Endodermal cell (in vitro differentiated cells): ENCODE measurements at regions not wholly inside any gene's neighbourhood (a gene's known extent, or its start where the extent isn't known, plus 50 kb on each side); places are given as distances from the start of the nearest gene placed in this dataset.

ENCODE experiments used
- DNase-seq: peaks from one replicate; pipeline ENCODE4 v3.0.0-alpha.2; 2017
- H3K27ac ChIP-seq: 2 replicates; pipeline ENCODE4 v1.5.1; 2013; ENCODE audit warnings: mild to moderate bottlenecking, low read depth, low read length, moderate library complexity
- H3K27me3 ChIP-seq: 2 replicates; pipeline ENCODE4 v1.6.1; 2013; ENCODE audit warnings: mild to moderate bottlenecking, low read length, moderate library complexity; ENCODE audit not compliant: insufficient read depth, control insufficient read depth, poor library complexity, severe bottlenecking
- H3K36me3 ChIP-seq: 2 replicates; pipeline ENCODE4 v1.7.0; 2013; ENCODE audit warnings: mild to moderate bottlenecking, low read length, moderate library complexity; ENCODE audit not compliant: control insufficient read depth, insufficient read depth
- H3K4me1 ChIP-seq: one replicate; pipeline ENCODE4 v1.7.0; 2013; ENCODE audit warnings: low read length; ENCODE audit not compliant: control insufficient read depth, insufficient read depth
- H3K4me3 ChIP-seq: 2 replicates; pipeline ENCODE4 v1.5.1; 2013; ENCODE audit warnings: mild to moderate bottlenecking, low read length, moderate library complexity
- H3K9ac ChIP-seq: 2 replicates; pipeline ENCODE4 v1.6.1; 2013; ENCODE audit warnings: mild to moderate bottlenecking, low read length, moderate library complexity; ENCODE audit not compliant: poor library complexity, severe bottlenecking; ENCODE audit errors: extremely low read depth
- H3K9me3 ChIP-seq: 2 replicates; pipeline ENCODE4 v1.6.1; 2013; ENCODE audit warnings: mild to moderate bottlenecking, low read length, moderate library complexity; ENCODE audit not compliant: control insufficient read depth
- H3K27ac Mint-ChIP-seq: 2 replicates; pipeline ENCODE4 v1.8.0; 2020; ENCODE audit warnings: mixed read lengths
- H3K27me3 Mint-ChIP-seq: 2 replicates; pipeline ENCODE4 v1.8.0; 2021; ENCODE audit warnings: mild to moderate bottlenecking, mixed read lengths; ENCODE audit not compliant: insufficient read depth
- H3K36me3 Mint-ChIP-seq: 2 replicates; pipeline ENCODE4 v1.8.0; 2020; ENCODE audit warnings: low read depth, mixed read lengths
- H3K4me1 Mint-ChIP-seq: 2 replicates; pipeline ENCODE4 v1.8.0; 2020; ENCODE audit warnings: mixed read lengths
- H3K4me3 Mint-ChIP-seq: 2 replicates; pipeline ENCODE4 v1.8.0; 2020; ENCODE audit warnings: mild to moderate bottlenecking, moderate library complexity, mixed read lengths
- H3K9me3 Mint-ChIP-seq: 2 replicates; pipeline ENCODE4 v1.8.0; 2020; ENCODE audit warnings: mild to moderate bottlenecking, mixed read lengths
- WGBS, 2 experiments: methylation state at CpG; one replicate each; pipeline versions ENCODE4 v1.1.5 to v1.1.7; 2013; ENCODE audit warnings: missing lambda C conversion rate in 2 of 2, mixed read lengths in 1 of 2; ENCODE audit not compliant: insufficient coverage in 1 of 2, insufficient read length in 1 of 2; 5-methylcytosine and 5-hydroxymethylcytosine counted together
- TF ChIP-seq, protein P1 (sequence below): fragments of 200-600 bp; sonication (generic); conservative IDR thresholded peaks from 2 replicates; pipeline ENCODE4 v1.5.0; 2021; ENCODE audit warnings: antibody characterized with exemption, mild to moderate bottlenecking

DNA sequence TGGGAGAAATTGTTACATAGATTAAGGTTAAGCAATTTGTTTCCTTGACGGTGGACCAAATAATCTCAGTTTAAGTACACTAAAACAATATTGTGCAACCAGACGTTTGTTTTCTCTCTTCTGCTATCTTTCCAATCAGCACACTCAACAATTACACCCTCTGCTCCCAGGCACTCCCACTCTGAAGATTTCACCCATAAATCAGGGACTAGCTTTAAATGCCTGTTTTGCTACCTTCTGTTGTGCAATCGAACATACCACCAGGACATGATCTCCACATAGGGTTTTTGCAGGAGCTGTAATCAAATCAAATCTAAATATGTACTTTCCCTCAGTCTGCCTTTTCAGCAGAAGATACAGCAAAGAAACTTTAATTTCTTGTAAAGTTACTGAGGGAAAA is 405.8 kb upstream of the TLE4 start:
- no peak overlapping the region for H3K9ac ChIP-seq
- H3K4me1 ChIP-seq = no peaks in the 10 kb centered on the region
- no peak overlapping the region for H3K4me3 Mint-ChIP-seq
- H3K9me3 Mint-ChIP-seq = peaks cover 4% of the 10 kb centered on the region
- H3K9me3 ChIP-seq = no peaks in the 10 kb centered on the region
- TF ChIP-seq, protein P1, sequence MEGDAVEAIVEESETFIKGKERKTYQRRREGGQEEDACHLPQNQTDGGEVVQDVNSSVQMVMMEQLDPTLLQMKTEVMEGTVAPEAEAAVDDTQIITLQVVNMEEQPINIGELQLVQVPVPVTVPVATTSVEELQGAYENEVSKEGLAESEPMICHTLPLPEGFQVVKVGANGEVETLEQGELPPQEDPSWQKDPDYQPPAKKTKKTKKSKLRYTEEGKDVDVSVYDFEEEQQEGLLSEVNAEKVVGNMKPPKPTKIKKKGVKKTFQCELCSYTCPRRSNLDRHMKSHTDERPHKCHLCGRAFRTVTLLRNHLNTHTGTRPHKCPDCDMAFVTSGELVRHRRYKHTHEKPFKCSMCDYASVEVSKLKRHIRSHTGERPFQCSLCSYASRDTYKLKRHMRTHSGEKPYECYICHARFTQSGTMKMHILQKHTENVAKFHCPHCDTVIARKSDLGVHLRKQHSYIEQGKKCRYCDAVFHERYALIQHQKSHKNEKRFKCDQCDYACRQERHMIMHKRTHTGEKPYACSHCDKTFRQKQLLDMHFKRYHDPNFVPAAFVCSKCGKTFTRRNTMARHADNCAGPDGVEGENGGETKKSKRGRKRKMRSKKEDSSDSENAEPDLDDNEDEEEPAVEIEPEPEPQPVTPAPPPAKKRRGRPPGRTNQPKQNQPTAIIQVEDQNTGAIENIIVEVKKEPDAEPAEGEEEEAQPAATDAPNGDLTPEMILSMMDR = no peak
- H3K27me3 ChIP-seq = no peaks in the 10 kb centered on the region
- no peak for DNase-seq
- 71 to 86% methylated on average over 2 to 3 of the region's 3 CpGs for WGBS, 2 experiments
- H3K4me1 Mint-ChIP-seq = peaks cover 5% of the 10 kb centered on the region
- no peak overlapping the region for H3K27ac Mint-ChIP-seq
- no peaks in the 10 kb centered on the region for H3K36me3 Mint-ChIP-seq
- H3K27ac ChIP-seq = no peak overlapping the region
- H3K4me3 ChIP-seq = no peak overlapping the region
- no peaks in the 10 kb centered on the region for H3K36me3 ChIP-seq
- no peaks in the 10 kb centered on the region for H3K27me3 Mint-ChIP-seq

DNA sequence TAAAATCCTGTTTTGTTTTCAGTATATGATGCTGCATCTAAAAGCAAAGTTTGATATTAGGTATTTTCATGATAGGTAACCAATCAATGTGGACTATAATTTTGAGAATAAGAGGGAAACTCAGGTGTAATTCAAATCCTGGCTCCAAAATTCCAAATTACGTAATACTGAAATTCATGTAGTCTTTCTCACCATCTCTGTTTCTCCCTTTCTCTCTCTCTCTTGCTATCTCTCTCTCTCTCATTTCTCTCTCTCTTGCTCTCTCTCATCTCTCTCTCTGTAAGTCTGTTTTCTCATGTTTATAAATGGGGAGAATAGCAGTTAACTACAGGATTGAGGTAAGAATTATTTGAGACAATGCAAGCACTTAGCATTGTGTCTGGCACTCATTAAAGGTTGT is 401.1 kb upstream of the TLE4 start:
- no peaks in the 10 kb centered on the region for H3K36me3 Mint-ChIP-seq
- no peak overlapping the region for H3K4me3 ChIP-seq
- DNase-seq = no peak
- H3K4me3 Mint-ChIP-seq = no peak overlapping the region
- TF ChIP-seq, protein P1 = no peak
- H3K4me1 ChIP-seq = no peaks in the 10 kb centered on the region
- H3K27me3 Mint-ChIP-seq = no peaks in the 10 kb centered on the region
- H3K9me3 Mint-ChIP-seq = peaks cover 4% of the 10 kb centered on the region
- no peaks in the 10 kb centered on the region for H3K9me3 ChIP-seq
- no peaks in the 10 kb centered on the region for H3K36me3 ChIP-seq
- H3K27ac Mint-ChIP-seq = no peak overlapping the region
- WGBS, 2 experiments = 95 to 100% methylated on average over 1 of the region's 1 CpG
- peaks cover 5% of the 10 kb centered on the region for H3K4me1 Mint-ChIP-seq
- no peak overlapping the region for H3K27ac ChIP-seq
- no peak overlapping the region for H3K9ac ChIP-seq
- H3K27me3 ChIP-seq = no peaks in the 10 kb centered on the region

DNA sequence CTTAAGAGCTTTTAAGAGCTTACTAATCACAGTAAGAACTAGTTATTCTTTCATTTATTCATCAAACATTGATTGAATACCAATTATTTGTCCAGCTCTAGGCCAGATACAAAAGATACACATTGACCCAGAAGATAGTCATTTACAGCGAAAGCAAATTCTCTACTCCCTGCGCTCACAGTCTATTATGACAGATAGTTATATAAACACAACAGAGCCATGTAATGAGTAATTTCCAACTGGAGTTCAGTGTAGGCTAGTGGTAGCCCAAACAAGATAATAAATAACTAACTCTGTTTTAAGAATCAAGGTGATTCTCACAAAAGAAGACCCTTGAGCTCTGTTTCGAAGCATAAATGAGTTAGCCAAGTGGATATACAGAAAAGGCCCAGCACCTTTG is 397.8 kb upstream of the TLE4 start:
- Histone ChIP-seq H3K4me1 (no peaks in the 10 kb centered on the region), H3K4me3 (no peak overlapping the region), H3K36me3 (no peaks in the 10 kb centered on the region), H3K27ac (no peak overlapping the region), H3K9ac (no peak overlapping the region), H3K9me3 (no peaks in the 10 kb centered on the region), H3K27me3 (no peaks in the 10 kb centered on the region)
- Mint-ChIP-seq H3K4me3 (no peak overlapping the region), H3K4me1 (no peaks in the 10 kb centered on the region), H3K36me3 (no peaks in the 10 kb centered on the region), H3K27ac (no peak overlapping the region), H3K27me3 (no peaks in the 10 kb centered on the region), H3K9me3 (peaks cover 6% of the 10 kb centered on the region)
- no peak for DNase-seq
- 91 to 100% methylated on average over 2 to 3 of the region's 3 CpGs for WGBS, 2 experiments
- TF ChIP-seq, protein P1 = no peak
